Calu3 (cell line): ENCODE measurements at regions not wholly inside any gene's neighbourhood (a gene's known extent, or its start where the extent isn't known, plus 50 kb on each side); places are given as distances from the start of the nearest gene placed in this dataset.

ENCODE experiments used
- BruUV-seq: library from RNA; stranded (reverse); fragments of 400-500 nt; replicated peaks from 2 replicates; lab custom pipeline; 2021; lab: Mats Ljungman, UMichigan
- CTCF ChIA-PET: fragments of 300-600 bp; sonication (Branson Sonifier 250); formaldehyde crosslinking; loops from one replicate; lab custom pipeline; 2022; ENCODE audit warnings: antibody characterized with exemption; lab: Charles Lee
- DNase-seq: peaks from one replicate; pipeline ENCODE4 v3.0.0; 2022
- H3K27ac Mint-ChIP-seq: one replicate; pipeline ENCODE4 v1.8.0; 2022; ENCODE audit warnings: mixed read lengths; ENCODE audit not compliant: unreplicated experiment
- H3K27me3 Mint-ChIP-seq: one replicate; pipeline ENCODE4 v1.8.0; 2022; ENCODE audit warnings: mixed read lengths; ENCODE audit not compliant: unreplicated experiment
- H3K36me3 Mint-ChIP-seq: one replicate; pipeline ENCODE4 v1.8.0; 2022; ENCODE audit warnings: mild to moderate bottlenecking, moderate library complexity, mixed read lengths; ENCODE audit not compliant: insufficient read depth, unreplicated experiment
- H3K4me1 Mint-ChIP-seq: one replicate; pipeline ENCODE4 v1.8.0; 2022; ENCODE audit warnings: mild to moderate bottlenecking, low read depth, mixed read lengths; ENCODE audit not compliant: unreplicated experiment
- H3K4me3 Mint-ChIP-seq: one replicate; pipeline ENCODE4 v1.8.0; 2022; ENCODE audit warnings: mild to moderate bottlenecking, low read depth, moderate library complexity, mixed read lengths; ENCODE audit not compliant: unreplicated experiment
- H3K9me3 Mint-ChIP-seq: one replicate; pipeline ENCODE4 v1.8.0; 2022; ENCODE audit warnings: low read depth, mixed read lengths; ENCODE audit not compliant: unreplicated experiment
- CTCF ChIP-seq: fragments of 200-600 bp; IDR thresholded peaks from one replicate; pipeline ENCODE4 v1.8.0; 2022; ENCODE audit warnings: antibody characterized with exemption; ENCODE audit not compliant: unreplicated experiment
- intact Hi-C: fragments of 100-400 bp; cut with micrococcal nuclease; formaldehyde crosslinking; loops from one replicate; pipeline ENCODE4 v1.10.0; 2022; ENCODE audit not compliant: unreplicated experiment

- Mint-ChIP-seq H3K4me3 (no peak overlapping the region), H3K27me3 (no peaks in the 10 kb centered on the region), H3K27ac (no peak overlapping the region), H3K4me1 (peaks cover 17% of the 10 kb centered on the region), H3K9me3 (no peaks in the 10 kb centered on the region), H3K36me3 (no peaks in the 10 kb centered on the region)
- intact Hi-C loops, result no loop called here
- BruUV-seq, result no TSS peak
- CTCF ChIA-PET, result no interaction called here
- DNase-seq, result no peak
- TF ChIP-seq CTCF, result no peak
These were observed 139.2 kb upstream of the SASH1 start for GRCh38 chr6:148203281-148203925.

- Mint-ChIP-seq H3K27ac (no peak overlapping the region), H3K27me3 (no peaks in the 10 kb centered on the region), H3K9me3 (no peaks in the 10 kb centered on the region), H3K4me3 (no peak overlapping the region), H3K4me1 (peaks cover 17% of the 10 kb centered on the region), H3K36me3 (no peaks in the 10 kb centered on the region)
- no peak for DNase-seq
- intact Hi-C loops, result no loop called here
- CTCF ChIA-PET, result no interaction called here
- BruUV-seq, result no TSS peak
- no peak for TF ChIP-seq CTCF
These were observed 138.7 kb upstream of the SASH1 start for GRCh38 chr6:148203970-148204369.

- no TSS peak for BruUV-seq
These were observed 134.3 kb upstream of the SASH1 start for GRCh38 chr6:148208298-148208697.

GRCh38 chr6:148211777-148212324, 130.8 kb upstream of the SASH1 start:
- no peaks in the 10 kb centered on the region for H3K9me3 Mint-ChIP-seq
- H3K27ac Mint-ChIP-seq, result no peak overlapping the region
- no peak for DNase-seq
- no peaks in the 10 kb centered on the region for H3K27me3 Mint-ChIP-seq
- TF ChIP-seq CTCF, result no peak
- no TSS peak for BruUV-seq
- H3K36me3 Mint-ChIP-seq, result no peaks in the 10 kb centered on the region
- H3K4me1 Mint-ChIP-seq, result no peaks in the 10 kb centered on the region
- intact Hi-C loops, result no loop called here
- no peak overlapping the region for H3K4me3 Mint-ChIP-seq
- CTCF ChIA-PET, result no interaction called here

More at GRCh38 chr6:148208298-148208697, 134.3 kb upstream of the SASH1 start:
- intact Hi-C loops, result no loop called here
- CTCF ChIA-PET, result no interaction called here
- H3K27me3 Mint-ChIP-seq, result no peaks in the 10 kb centered on the region
- no peak overlapping the region for H3K27ac Mint-ChIP-seq
- no peak overlapping the region for H3K4me3 Mint-ChIP-seq
- H3K4me1 Mint-ChIP-seq, result no peaks in the 10 kb centered on the region
- no peak for TF ChIP-seq CTCF
- no peak for DNase-seq
- no peaks in the 10 kb centered on the region for H3K9me3 Mint-ChIP-seq
- no peaks in the 10 kb centered on the region for H3K36me3 Mint-ChIP-seq
